GM21423 (cell line): ENCODE measurements at regions not wholly inside any gene's neighbourhood (a gene's known extent, or its start where the extent isn't known, plus 50 kb on each side); places are given as distances from the start of the nearest gene placed in this dataset.

Experiments
- ATAC-seq: cut with Tn5 transposase; IDR thresholded peaks from one replicate; pipeline ENCODE4 v1.9.1; 2021; ENCODE audit warnings: mild to moderate bottlenecking, moderate library complexity; ENCODE audit not compliant: unreplicated experiment

DNA sequence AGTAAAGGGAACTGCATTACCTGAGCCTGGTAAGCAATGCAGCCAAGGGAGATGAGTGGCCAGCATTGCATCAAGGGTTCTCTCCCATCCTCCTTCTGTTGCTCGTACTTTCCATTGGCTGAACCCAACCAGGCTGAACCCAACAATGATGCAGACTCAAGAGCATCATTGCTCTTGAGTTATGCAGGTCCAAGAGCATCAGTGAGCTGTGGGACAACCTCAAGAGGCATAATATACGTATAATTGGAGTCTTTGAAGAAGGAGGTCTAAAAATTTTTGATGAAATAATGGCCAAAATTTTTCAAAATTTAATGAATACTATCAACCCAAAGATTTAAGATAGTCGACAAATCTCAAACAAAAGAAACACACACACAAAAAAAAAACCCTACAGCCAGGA, 213.0 kb downstream of the RNF152 start:
- no peak for ATAC-seq

- no peak for ATAC-seq
These were observed 215.3 kb downstream of the RNF152 start for GRCh38 chr18:61677435-61677970.

DNA sequence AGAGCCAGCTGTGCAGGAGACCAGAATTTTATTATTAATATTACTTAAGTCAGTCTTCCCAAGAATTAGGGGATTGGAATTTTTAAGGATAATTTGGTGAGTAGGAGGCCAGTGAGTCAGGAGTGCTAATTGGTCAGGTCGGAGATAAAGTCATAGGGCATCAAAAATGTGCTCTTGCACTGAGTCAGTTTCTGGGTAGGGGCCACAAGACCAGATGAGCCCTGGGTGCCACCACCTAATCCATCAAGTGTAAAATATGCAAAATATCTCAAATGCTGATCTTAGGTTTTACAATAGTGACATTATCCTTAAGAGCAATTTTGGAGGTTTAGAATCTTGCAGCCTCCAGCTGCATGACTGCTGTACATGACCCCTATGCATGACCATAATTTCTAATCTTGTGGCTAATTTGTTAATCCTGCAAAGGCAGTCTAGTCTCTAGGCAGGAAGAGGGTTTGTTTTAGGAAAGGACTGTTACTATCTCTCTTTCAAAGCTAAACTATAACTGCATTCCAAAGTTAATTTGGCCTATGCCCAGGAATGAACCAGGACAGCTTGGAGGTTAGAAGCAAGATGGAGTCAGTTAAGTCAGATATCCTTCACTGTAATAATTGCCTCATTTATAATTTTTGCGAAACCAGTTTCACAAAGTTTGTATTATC, 215.9 kb downstream of the RNF152 start:
- ATAC-seq, result no peak

DNA sequence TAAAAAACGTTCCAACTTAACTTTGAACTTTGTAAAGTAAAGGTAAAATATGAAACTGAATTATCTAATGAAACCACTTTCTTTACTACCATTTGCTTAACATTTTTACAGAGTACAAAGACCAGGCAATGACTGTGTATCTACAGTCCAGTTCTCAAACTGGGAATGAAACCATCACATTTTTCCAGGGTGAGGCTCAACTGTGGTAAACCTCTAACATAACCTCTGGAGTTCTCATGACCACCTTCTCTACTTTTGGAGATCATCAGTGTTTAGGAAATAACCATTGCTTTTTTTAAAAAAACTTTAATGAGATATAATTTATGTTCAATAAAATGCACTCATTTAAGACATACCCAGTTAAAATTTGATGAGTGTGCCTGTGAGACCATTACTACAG, 223.5 kb downstream of the RNF152 start:
- no peak for ATAC-seq

DNA sequence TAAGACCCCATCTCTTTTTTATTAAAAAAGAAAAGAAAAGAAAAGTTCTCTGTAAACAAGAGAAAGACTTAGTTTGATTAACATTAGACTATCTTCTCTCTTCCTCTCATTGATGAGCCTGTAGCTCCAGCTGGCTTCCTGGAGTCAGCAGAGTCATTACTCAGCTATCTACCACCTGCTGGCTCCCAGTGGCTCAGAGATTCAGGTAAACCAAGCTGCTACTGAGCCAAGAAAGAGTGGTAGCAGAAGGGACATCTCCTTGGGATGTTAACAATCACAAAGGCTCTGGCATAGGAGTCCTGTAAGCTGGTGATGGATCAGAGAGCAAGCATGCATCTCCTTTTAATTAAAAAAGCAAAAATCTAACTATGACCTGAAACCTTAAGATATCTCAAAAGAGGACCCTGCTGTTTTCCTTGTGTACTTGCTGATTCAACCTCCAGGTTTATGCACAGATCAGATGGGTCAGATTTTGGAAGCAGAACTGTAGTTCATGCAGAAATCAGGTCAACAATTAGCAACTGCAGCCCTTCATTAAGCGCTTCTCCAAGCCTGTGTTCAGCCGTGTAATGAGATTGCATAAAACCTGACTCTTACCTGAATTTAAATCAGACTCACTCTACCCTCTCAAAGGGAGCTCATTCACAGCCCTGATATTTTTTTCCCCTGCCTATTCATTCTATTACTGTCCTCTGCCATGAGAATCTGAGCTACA, 225.8 kb downstream of the RNF152 start:
- ATAC-seq, result no peak

DNA sequence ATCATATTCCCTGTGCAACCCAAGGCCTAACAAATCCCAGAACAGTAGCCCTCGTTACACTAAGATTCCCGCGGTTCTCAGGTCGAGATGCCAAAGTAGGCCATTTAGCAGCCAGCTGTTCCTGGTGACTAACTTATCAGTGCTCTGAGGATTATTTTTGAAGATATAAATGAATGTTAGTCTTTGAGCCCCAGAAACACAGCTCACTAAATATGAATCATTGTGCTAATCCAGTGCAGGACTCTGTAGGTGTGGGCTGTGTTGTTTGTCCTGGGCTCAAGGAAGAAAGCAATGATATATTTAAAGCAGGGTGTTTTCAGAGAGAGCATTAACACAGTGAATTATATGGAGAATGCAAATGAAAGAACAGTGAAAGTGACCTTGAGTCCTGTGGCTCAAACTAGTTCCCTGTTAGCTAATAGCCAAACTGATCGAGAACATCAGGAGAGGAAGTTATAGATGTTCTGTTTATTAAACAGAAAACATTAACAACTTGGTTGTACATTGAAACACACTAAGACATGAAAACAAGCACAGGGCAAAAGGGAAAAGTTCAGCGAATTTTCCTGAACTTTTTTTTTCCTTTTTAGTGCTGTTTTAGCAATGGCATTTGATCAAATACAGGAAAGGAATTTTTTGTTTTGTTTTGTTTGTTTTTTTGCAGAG, 228.3 kb downstream of the RNF152 start:
- no peak for ATAC-seq

DNA sequence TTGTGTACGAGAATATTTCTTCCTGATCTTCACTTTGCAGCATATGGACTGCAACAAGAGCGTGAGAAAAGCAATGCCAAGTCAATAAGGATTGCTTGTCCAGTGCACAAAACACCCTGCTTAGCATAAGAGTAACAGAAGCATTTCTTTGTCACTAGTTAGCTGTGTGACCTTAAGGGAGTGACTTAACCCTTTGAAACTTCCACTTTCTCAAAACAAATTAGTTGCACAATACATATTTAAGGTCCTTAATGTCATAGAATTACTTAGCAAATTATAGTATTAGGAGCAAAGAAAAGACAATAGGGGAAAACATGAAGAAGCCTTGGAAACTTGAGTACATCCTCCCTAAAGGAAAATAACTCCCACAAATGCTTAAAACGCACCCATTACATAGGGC, 230.1 kb downstream of the RNF152 start:
- ATAC-seq, result no peak

DNA sequence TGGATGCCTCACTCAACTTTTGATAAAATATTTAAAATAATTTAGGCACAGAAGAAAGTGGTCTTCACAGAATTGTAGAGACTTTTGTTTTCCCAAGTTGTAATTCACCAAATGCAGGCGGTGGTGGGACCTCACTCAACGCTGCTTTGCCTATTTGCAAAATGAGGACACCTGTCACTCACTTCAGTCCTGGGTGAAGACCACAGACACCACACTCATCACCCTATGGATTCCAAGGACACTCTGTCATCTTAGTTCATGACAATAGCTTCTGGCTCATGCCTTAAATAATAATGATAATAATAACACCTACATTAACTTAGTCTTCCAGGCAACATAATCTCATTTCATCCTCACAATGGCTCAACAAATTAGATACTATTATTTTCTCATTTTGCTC, 234.4 kb downstream of the RNF152 start:
- ATAC-seq, result no peak

DNA sequence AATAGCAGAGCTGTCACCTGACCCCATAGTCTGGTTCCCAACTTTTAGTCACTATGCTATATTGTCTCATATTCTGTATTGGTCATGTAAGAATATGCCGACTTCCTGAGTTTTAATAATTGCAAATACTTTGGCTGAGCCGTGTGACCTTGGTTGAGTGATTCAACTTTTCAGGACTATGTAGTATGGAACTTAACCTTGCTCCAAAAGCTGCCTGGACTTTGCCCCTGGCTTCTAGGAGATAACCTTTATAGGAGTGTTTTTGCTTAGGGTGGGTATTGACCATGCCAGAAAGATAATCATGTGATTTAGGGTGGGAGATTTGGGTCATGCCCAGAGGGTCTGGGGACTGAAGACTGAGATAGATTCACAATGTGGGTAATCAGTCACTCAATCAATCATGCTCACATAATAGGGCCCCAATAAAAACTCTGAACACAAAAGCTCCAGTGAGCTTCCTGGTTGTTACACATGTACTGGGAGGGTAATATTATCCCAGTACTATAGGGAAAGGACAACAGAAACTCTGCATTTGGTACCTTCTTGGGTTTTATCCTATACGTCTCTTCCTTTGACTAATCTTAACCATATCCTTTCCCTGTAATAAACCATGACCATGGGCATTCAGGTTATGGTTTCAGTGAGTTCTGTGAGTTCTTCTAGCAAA, 235.6 kb downstream of the RNF152 start:
- ATAC-seq, result no peak

- ATAC-seq, result no peak
These were observed 237.2 kb downstream of the RNF152 start for GRCh38 chr18:61655630-61656029.

- no peak for ATAC-seq
These were observed 238.8 kb downstream of the RNF152 start for GRCh38 chr18:61653823-61654551.

GRCh38 chr18:61651880-61652268, 240.9 kb downstream of the RNF152 start:
- ATAC-seq, result no peak

GRCh38 chr18:61651145-61651879, 241.5 kb downstream of the RNF152 start:
- ATAC-seq, result no peak

DNA sequence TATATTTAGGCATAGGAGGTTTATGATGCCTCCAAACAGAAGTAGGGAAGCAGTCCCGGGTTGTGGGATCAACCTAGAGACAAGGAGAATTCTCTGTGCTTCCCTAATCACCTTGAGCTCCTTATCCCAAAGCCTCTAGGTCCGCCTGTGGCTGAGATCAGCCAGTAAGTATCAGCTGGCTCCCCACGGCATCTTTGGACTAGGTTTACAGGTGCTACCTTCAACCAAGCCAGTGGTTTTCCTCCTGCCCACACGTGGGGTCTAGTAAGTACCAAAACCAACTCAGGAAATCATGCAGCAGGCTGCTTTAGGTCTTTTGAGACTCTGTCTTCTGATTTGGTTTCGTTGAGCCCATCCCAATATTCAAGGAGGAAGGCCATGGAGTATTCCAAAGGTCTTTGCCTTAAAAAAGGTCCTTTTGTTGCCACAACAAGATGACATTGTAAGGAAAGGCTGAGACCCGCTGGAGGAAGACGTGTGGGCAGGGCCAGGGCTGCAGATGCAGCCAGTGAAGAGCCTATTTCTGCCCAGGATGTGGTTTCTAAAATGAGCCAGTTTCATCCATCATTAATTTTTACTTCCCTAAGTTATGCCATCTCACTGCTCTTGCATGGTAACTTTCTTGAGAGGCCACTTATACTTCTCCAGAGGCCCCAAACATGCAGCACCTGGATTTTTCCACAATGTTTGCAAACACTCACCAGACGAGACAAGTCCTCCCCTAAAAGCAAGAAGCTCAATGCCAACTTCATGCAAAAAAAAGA, 248.7 kb downstream of the RNF152 start:
- ATAC-seq, result peak; percentile 60

DNA sequence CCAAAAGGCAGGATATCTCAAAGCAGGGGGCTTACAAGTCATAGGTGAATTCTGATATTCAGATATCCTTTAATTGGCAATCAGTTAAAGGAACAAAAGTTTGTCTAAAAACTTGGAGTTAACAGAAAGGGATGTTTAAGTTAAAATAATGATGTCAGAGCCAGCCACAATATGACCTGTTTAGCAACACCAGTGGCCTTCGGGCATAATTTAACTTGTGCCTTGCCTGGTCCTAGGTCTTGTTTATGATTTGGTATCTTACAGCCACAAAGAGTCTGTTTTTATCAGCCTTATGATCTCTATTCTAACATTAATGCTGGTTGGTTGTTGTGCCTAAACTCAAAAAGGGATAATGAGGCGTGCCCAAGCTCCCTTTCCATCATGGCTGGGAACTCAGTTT, 252.9 kb downstream of the RNF152 start:
- ATAC-seq, result no peak

- no peak for ATAC-seq
These were observed 254.8 kb downstream of the RNF152 start for GRCh38 chr18:61637905-61638595.

GRCh38 chr18:61637319-61637718, 255.5 kb downstream of the RNF152 start:
- no peak for ATAC-seq

- no peak for ATAC-seq
These were observed 256.8 kb downstream of the RNF152 start for GRCh38 chr18:61635901-61636528.
